GM12878 (cell line): ENCODE measurements at regions not wholly inside any gene's neighbourhood (a gene's known extent, or its start where the extent isn't known, plus 50 kb on each side); places are given as distances from the start of the nearest gene placed in this dataset.

Experiments
- ATAC-seq: fragments of 200-7000 bp; cut with Tn5 transposase; 3 replicates; pipeline ENCODE4 v1.9.1; 2020; ENCODE audit warnings: mild to moderate bottlenecking, moderate library complexity
- BruUV-seq: library from RNA; stranded (reverse); fragments of 400-500 nt; replicated peaks from 2 replicates; lab custom pipeline; 2021; lab: Mats Ljungman, UMichigan
- CTCF ChIA-PET: fragments of 300-600 bp; sonication (Branson Sonifier 250); formaldehyde crosslinking; extraction: SDS; loops from one replicate; lab custom pipeline; 2021; ENCODE audit warnings: inconsistent platforms; lab: Yijun Ruan, JAX
- POLR2A ChIA-PET: fragments of 350-600 bp; formaldehyde crosslinking; extraction: SDS; loops from one replicate; lab custom pipeline; 2021; ENCODE audit warnings: inconsistent platforms; lab: Charles Lee
- RAD21 ChIA-PET: fragments of 300-600 bp; sonication (Branson Sonifier 250); formaldehyde crosslinking; loops from one replicate; lab custom pipeline; 2023; ENCODE audit warnings: antibody characterized with exemption; ENCODE audit not compliant: unreplicated experiment; lab: Charles Lee
- SMC1A ChIA-PET: fragments of 300-600 bp; sonication (Branson Sonifier 250); formaldehyde crosslinking; loops from one replicate; lab custom pipeline; 2023; ENCODE audit not compliant: unreplicated experiment, uncharacterized antibody; lab: Charles Lee
- DNase-seq: peaks from one replicate; pipeline ENCODE4 v3.0.0-alpha.2; 2011; ENCODE audit warnings: low read depth, low spot score
- FAIRE-seq: peaks from 3 replicates; lab custom pipeline; 2011; peaks lifted over from hg19 to GRCh38; lab: Jason Lieb, UNC
- H2AFZ ChIP-seq: 2 replicates; pipeline ENCODE4 v1.6.0; 2011; ENCODE audit warnings: low read depth, low read length, control low read depth; ENCODE audit not compliant: control insufficient read depth
- H3K27ac ChIP-seq: 2 replicates; pipeline ENCODE4 v1.5.1; 2011; ENCODE audit warnings: control low read depth; ENCODE audit not compliant: control insufficient read depth, insufficient read depth
- H3K27me3 ChIP-seq, 2 experiments: replicated peaks in 1 of 2; 2 replicates each; pipeline versions ENCODE4 v1.6.0 to v1.6.1; 2011; ENCODE audit warnings: low read length in 1 of 2; ENCODE audit not compliant: control insufficient read depth in 2 of 2, insufficient read depth in 2 of 2
- H3K36me3 ChIP-seq, 2 experiments: 2 replicates each; pipeline ENCODE4 v1.5.1; 2011; ENCODE audit warnings: low read length in 1 of 2; ENCODE audit not compliant: control insufficient read depth in 2 of 2, insufficient read depth in 2 of 2
- H3K4me1 ChIP-seq: 2 replicates; pipeline ENCODE4 v1.6.1; 2011; ENCODE audit warnings: mild to moderate bottlenecking, low read length, moderate library complexity, mixed read lengths; ENCODE audit not compliant: control insufficient read depth, insufficient read depth
- H3K4me2 ChIP-seq: 2 replicates; pipeline ENCODE4 v1.6.0; 2011; ENCODE audit warnings: control low read depth; ENCODE audit not compliant: control insufficient read depth, insufficient read depth
- H3K4me3 ChIP-seq: fragments of 200-600 bp; sonication (generic); 2 replicates; pipeline ENCODE4 v1.5.1; 2016
- H3K79me2 ChIP-seq: 2 replicates; pipeline ENCODE4 v1.6.0; 2011; ENCODE audit warnings: low read length; ENCODE audit not compliant: control insufficient read depth, insufficient read depth
- H3K9ac ChIP-seq: 2 replicates; pipeline ENCODE4 v1.8.0; 2011; ENCODE audit warnings: low read length, control low read depth, mixed read lengths; ENCODE audit not compliant: control insufficient read depth, insufficient read depth
- H3K9me3 ChIP-seq: replicated peaks from 3 replicates; pipeline ENCODE4 v1.5.1; 2011; ENCODE audit warnings: mild to moderate bottlenecking, low read length; ENCODE audit not compliant: control insufficient read depth, insufficient read depth
- H4K20me1 ChIP-seq: 2 replicates; pipeline ENCODE4 v1.6.0; 2011; ENCODE audit not compliant: control insufficient read depth, insufficient read depth
- ATF7 ChIP-seq: fragments of 450-650 bp; IDR thresholded peaks from 2 replicates; pipeline ENCODE4 v1.6.1; 2016; ENCODE audit warnings: low read depth, mild to moderate bottlenecking
- CBX3 ChIP-seq: fragments of 200-600 bp; sonication (generic); IDR thresholded peaks from 2 replicates; pipeline ENCODE4 v1.6.1; 2016; ENCODE audit warnings: low read depth, borderline replicate concordance
- CHD2 ChIP-seq: IDR thresholded peaks from 2 replicates; pipeline ENCODE4 v1.6.1; 2011; ENCODE audit warnings: low read depth, low read length, improper control_type of control experiment, borderline replicate concordance
- CHD4 ChIP-seq: fragments of 200-600 bp; sonication (generic); IDR thresholded peaks from 2 replicates; pipeline ENCODE4 v1.6.1; 2016; ENCODE audit warnings: mild to moderate bottlenecking
- DPF2 ChIP-seq: fragments of 450-650 bp; IDR thresholded peaks from 2 replicates; pipeline ENCODE4 v1.6.1; 2017; ENCODE audit warnings: mild to moderate bottlenecking
- EP300 ChIP-seq, 2 experiments: fragments of 150-350 bp in 1 of 2; IDR thresholded peaks; 2 replicates each; pipeline ENCODE4 v1.6.1; 2011 to 2012; ENCODE audit warnings: low read depth in 2 of 2, low read length in 2 of 2, borderline replicate concordance in 1 of 2, improper control_type of control experiment in 1 of 2, inconsistent platforms in 1 of 2; ENCODE audit not compliant: control insufficient read depth in 1 of 2
- ETV6 ChIP-seq, 2 experiments: fragments of 450-650 bp in 1 of 2; IDR thresholded peaks in 1 of 2; conservative IDR thresholded peaks in 1 of 2; 2 replicates each; pipeline ENCODE4 v1.6.1; 2014; ENCODE audit warnings: antibody characterized with exemption in 1 of 2, borderline replicate concordance in 1 of 2, low read depth in 1 of 2, mild to moderate bottlenecking in 1 of 2, moderate library complexity in 1 of 2
- JUND ChIP-seq: IDR thresholded peaks from 2 replicates; pipeline ENCODE4 v1.6.1; 2012; ENCODE audit warnings: low read depth, mild to moderate bottlenecking, low read length, improper control_type of control experiment, moderate library complexity
- MXI1 ChIP-seq: fragments of 150-350 bp; IDR thresholded peaks from 2 replicates; pipeline ENCODE4 v1.6.1; 2011; ENCODE audit warnings: low read depth, mild to moderate bottlenecking, inconsistent platforms, low read length, improper control_type of control experiment
- NBN ChIP-seq: fragments of 450-650 bp; IDR thresholded peaks from 2 replicates; pipeline ENCODE4 v1.6.1; 2016
- PAX5 ChIP-seq: IDR thresholded peaks from 2 replicates; pipeline ENCODE4 v1.6.1; 2011; ENCODE audit warnings: low read depth, low read length, borderline replicate concordance
- RAD21 ChIP-seq: IDR thresholded peaks from 2 replicates; pipeline ENCODE4 v1.6.1; 2011; ENCODE audit warnings: mild to moderate bottlenecking, low read depth, low read length, moderate library complexity; ENCODE audit not compliant: insufficient read depth
- SP1 ChIP-seq: IDR thresholded peaks from one replicate; pipeline ENCODE4 v1.6.1; 2011; ENCODE audit warnings: low read depth, low read length
- WGBS: methylation state at CpG from one replicate; pipeline ENCODE4 v1.1.6; 2016; ENCODE audit warnings: low lambda C conversion rate; ENCODE audit not compliant: insufficient replicate concordance, insufficient coverage; ENCODE audit errors: missing lambda C conversion rate; 5-methylcytosine and 5-hydroxymethylcytosine counted together
- in situ Hi-C: fragments of 300-500 bp; cut with MboI; formaldehyde crosslinking; loops from 9 replicates; pipeline ENCODE4 v1.14.3; 2018; ENCODE audit warnings: mixed read lengths
- intact Hi-C: fragments of 100-400 bp; cut with micrococcal nuclease; formaldehyde crosslinking; loops from one replicate; pipeline ENCODE4 v1.14.2; 2022; ENCODE audit not compliant: unreplicated experiment
- TF ChIP-seq, protein P1 (sequence below): fragments of 450-650 bp; IDR thresholded peaks from 2 replicates; pipeline ENCODE4 v1.6.1; 2016; ENCODE audit warnings: mild to moderate bottlenecking
- TF ChIP-seq, protein P2 (sequence below): fragments of 450-650 bp; IDR thresholded peaks from 2 replicates; pipeline ENCODE4 v1.6.1; 2018; ENCODE audit warnings: borderline replicate concordance, mild to moderate bottlenecking; ENCODE audit not compliant: partially characterized antibody
- TF ChIP-seq, protein P3 (sequence below): fragments of 450-650 bp; IDR thresholded peaks from 2 replicates; pipeline ENCODE4 v1.6.1; 2014; ENCODE audit warnings: mild to moderate bottlenecking
- TF ChIP-seq, protein P4 (sequence below): fragments of 450-650 bp; IDR thresholded peaks from 2 replicates; pipeline ENCODE4 v1.6.1; 2017; ENCODE audit warnings: antibody characterized with exemption, mild to moderate bottlenecking, moderate library complexity

DNA sequence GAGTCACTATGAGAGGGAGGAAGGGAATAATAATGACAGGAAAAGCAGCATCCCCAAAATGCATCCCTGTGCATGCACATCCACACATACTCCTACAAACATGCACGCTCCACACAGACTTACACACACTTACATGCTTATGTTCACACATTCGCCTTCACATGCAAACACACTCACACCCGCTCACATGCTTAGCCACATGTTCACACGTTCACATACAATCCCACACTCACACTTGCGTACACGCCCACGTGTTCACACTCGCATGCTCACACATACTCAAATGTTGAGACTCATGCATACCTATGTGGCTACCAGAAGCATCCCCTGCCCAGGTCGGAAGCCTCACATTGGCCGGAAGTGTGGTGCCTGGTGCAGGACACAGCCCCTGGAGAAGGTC, 372.1 kb downstream of the MN1 start (continued):
- TF ChIP-seq, protein P1, sequence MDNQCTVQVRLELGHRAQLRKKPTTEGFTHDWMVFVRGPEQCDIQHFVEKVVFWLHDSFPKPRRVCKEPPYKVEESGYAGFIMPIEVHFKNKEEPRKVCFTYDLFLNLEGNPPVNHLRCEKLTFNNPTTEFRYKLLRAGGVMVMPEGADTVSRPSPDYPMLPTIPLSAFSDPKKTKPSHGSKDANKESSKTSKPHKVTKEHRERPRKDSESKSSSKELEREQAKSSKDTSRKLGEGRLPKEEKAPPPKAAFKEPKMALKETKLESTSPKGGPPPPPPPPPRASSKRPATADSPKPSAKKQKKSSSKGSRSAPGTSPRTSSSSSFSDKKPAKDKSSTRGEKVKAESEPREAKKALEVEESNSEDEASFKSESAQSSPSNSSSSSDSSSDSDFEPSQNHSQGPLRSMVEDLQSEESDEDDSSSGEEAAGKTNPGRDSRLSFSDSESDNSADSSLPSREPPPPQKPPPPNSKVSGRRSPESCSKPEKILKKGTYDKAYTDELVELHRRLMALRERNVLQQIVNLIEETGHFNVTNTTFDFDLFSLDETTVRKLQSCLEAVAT, result no peak
- TF ChIP-seq MXI1 (no peak), ETV6 (conservative IDR thresholded peaks at IDR 0.05 in 1 of 2, IDR thresholded peaks at IDR 0.05 in 1 of 2; ENCODE audit: borderline replicate concordance in 1 of 2, low read depth in 1 of 2) (no peak)
- TF ChIP-seq, protein P2, sequence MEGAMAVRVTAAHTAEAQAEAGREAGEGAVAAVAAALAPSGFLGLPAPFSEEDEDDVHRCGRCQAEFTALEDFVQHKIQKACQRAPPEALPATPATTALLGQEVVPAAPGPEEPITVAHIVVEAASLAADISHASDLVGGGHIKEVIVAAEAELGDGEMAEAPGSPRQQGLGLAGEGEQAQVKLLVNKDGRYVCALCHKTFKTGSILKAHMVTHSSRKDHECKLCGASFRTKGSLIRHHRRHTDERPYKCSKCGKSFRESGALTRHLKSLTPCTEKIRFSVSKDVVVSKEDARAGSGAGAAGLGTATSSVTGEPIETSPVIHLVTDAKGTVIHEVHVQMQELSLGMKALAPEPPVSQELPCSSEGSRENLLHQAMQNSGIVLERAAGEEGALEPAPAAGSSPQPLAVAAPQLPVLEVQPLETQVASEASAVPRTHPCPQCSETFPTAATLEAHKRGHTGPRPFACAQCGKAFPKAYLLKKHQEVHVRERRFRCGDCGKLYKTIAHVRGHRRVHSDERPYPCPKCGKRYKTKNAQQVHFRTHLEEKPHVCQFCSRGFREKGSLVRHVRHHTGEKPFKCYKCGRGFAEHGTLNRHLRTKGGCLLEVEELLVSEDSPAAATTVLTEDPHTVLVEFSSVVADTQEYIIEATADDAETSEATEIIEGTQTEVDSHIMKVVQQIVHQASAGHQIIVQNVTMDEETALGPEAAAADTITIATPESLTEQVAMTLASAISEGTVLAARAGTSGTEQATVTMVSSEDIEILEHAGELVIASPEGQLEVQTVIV, result no peak

DNA sequence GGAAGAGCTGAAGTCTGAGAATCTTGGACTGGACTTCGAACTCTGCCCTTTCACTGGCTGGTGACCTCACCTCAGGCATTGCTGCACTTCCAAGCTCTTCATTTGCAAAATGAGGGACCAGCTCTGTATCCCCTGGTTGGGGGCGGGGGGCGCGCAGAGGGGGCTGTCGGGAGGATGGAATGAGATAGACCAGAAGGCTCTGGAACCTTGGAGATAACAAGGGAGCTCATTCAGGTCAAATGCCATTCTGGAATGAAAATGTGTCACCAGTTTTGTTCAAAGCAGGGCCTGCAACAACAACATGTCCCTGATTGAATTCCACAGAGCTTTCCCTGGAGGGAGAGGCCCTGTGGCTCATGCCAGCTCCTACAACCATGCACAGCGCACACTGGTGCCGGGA, 370.5 kb downstream of the MN1 start:
- intact Hi-C loops, result no loop called here
- WGBS, result 4% methylated on average over 4 of the region's 7 CpGs
- Histone ChIP-seq H3K4me3 (no peak overlapping the region), H2AFZ (no peak overlapping the region), H3K9ac (no peak overlapping the region), H3K4me1 (no peaks in the 10 kb centered on the region), H3K9me3 (no peaks in the 10 kb centered on the region; the same call in 2 of the 3 replicates), H4K20me1 (no peaks in the 10 kb centered on the region), H3K4me2 (no peak overlapping the region), H3K27ac (no peak overlapping the region), H3K36me3 (no peaks in the 10 kb centered on the region), H3K27me3 (no peaks in the 10 kb centered on the region), H3K79me2 (no peaks in the 10 kb centered on the region)
- RAD21 ChIA-PET, result no interaction called here
- no peak for ATAC-seq
- BruUV-seq, result no TSS peak
- in situ Hi-C loops, result no loop called here
- no peak for FAIRE-seq
- POLR2A ChIA-PET, result no interaction called here
- CTCF ChIA-PET, result no interaction called here
- no peak for DNase-seq
- SMC1A ChIA-PET, result no interaction called here
- TF ChIP-seq JUND (no peak), CHD4 (no peak), RAD21 (no peak), SP1 (no peak), ATF7 (no peak), NBN (no peak), CHD2 (no peak), EP300 (IDR thresholded peaks at IDR 0.05; ENCODE audit: borderline replicate concordance in 1 of 2, control insufficient read depth in 1 of 2, low read depth in 2 of 2, low read length in 2 of 2) (no peak), PAX5 (no peak), CBX3 (no peak), DPF2 (no peak)
- TF ChIP-seq, protein P3, sequence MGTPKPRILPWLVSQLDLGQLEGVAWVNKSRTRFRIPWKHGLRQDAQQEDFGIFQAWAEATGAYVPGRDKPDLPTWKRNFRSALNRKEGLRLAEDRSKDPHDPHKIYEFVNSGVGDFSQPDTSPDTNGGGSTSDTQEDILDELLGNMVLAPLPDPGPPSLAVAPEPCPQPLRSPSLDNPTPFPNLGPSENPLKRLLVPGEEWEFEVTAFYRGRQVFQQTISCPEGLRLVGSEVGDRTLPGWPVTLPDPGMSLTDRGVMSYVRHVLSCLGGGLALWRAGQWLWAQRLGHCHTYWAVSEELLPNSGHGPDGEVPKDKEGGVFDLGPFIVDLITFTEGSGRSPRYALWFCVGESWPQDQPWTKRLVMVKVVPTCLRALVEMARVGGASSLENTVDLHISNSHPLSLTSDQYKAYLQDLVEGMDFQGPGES, result no peak
- TF ChIP-seq, protein P4, sequence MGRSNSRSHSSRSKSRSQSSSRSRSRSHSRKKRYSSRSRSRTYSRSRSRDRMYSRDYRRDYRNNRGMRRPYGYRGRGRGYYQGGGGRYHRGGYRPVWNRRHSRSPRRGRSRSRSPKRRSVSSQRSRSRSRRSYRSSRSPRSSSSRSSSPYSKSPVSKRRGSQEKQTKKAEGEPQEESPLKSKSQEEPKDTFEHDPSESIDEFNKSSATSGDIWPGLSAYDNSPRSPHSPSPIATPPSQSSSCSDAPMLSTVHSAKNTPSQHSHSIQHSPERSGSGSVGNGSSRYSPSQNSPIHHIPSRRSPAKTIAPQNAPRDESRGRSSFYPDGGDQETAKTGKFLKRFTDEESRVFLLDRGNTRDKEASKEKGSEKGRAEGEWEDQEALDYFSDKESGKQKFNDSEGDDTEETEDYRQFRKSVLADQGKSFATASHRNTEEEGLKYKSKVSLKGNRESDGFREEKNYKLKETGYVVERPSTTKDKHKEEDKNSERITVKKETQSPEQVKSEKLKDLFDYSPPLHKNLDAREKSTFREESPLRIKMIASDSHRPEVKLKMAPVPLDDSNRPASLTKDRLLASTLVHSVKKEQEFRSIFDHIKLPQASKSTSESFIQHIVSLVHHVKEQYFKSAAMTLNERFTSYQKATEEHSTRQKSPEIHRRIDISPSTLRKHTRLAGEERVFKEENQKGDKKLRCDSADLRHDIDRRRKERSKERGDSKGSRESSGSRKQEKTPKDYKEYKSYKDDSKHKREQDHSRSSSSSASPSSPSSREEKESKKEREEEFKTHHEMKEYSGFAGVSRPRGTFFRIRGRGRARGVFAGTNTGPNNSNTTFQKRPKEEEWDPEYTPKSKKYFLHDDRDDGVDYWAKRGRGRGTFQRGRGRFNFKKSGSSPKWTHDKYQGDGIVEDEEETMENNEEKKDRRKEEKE, result no peak
